ENCODE measurements at regions not wholly inside any gene's neighbourhood (a gene's known extent, or its start where the extent isn't known, plus 50 kb on each side); places are given as distances from the start of the nearest gene placed in this dataset.
"Not testable (repeated sequence)": the region's sequence is repeated elsewhere in the genome, so short reads cannot be mapped to it uniquely, and the experiment has no call there.

DNA sequence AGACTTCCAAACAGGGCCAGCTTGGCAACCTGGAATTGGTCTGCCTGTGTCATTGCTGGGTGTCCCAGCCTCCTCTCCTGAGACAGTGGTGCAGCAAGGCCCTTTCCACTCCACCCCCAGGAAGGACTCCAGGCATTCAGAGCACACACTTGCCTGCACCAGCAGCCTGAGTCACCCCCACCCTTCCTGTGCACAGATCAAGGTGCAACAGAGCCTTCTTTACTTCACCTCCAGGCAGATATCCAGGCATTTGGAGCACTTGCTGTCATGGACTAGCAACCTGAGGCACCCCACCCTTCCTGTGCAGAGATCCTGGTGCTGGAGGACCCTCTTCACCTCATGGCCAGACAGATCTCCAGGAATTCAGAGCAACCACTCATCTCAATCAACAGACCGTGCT lies 135.8 kb downstream of the GASK1B start:
- in situ Hi-C loops (cut with MboI; ENCODE audit: low sequenced_read_pairs in 4 of 4), result no loop called here
- intact Hi-C loops (cut with DNase I; ENCODE audit: low total_unique reads), result no loop called here

DNA sequence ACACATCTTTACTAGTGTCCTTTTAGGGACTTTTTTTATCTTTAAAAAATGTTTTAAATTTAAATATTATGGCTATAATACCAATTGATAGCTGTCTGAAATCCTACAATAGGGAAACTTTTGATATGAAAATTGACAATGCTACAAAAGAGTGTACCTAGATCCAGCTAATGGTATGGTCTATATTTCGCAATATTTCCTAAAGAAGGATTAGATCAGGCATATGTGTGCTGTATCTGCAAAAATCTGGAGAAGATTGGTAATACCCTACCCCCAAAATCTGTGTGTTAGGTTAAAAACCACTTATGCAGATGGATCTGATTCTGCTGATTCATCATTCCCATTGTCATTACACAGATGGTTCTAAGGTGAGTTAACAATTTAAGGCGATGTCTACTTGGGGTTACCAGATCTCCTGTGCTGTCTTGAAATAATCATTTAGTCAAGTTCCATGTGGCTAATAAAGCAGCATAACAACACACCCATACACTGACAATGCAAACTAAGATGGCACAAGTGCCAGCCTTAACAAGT lies 137.1 kb downstream of the GASK1B start:
- intact Hi-C loops (cut with DNase I; ENCODE audit: low total_unique reads), result no loop called here
- ATAC-seq (no peak), DNase-seq (no peak)
- H3K27me3 ChIP-seq, result no peaks in the 10 kb centered on the region
- H3K27ac ChIP-seq, result no peak overlapping the region
- TF ChIP-seq POLR2A (IDR thresholded peaks at IDR 0.05), result no peak
- TF ChIP-seq, protein P1, sequence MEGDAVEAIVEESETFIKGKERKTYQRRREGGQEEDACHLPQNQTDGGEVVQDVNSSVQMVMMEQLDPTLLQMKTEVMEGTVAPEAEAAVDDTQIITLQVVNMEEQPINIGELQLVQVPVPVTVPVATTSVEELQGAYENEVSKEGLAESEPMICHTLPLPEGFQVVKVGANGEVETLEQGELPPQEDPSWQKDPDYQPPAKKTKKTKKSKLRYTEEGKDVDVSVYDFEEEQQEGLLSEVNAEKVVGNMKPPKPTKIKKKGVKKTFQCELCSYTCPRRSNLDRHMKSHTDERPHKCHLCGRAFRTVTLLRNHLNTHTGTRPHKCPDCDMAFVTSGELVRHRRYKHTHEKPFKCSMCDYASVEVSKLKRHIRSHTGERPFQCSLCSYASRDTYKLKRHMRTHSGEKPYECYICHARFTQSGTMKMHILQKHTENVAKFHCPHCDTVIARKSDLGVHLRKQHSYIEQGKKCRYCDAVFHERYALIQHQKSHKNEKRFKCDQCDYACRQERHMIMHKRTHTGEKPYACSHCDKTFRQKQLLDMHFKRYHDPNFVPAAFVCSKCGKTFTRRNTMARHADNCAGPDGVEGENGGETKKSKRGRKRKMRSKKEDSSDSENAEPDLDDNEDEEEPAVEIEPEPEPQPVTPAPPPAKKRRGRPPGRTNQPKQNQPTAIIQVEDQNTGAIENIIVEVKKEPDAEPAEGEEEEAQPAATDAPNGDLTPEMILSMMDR (IDR thresholded peaks at IDR 0.05 in 4 of 5, conservative IDR thresholded peaks at IDR 0.05 in 1 of 5), result no peak
- no peaks in the 10 kb centered on the region for H3K36me3 ChIP-seq
- in situ Hi-C loops (cut with MboI; ENCODE audit: low sequenced_read_pairs in 4 of 4), result no loop called here
- H3K4me1 ChIP-seq, result peaks cover 0 to 5% of the 10 kb centered on the region in 2 donors
- no peaks in the 10 kb centered on the region for H3K9me3 ChIP-seq
- H3K4me3 ChIP-seq, result no peak overlapping the region

More for the DNA sequence above, 135.8 kb downstream of the GASK1B start:
- no peak for ATAC-seq
- no peaks in the 10 kb centered on the region for H3K27me3 ChIP-seq
- H3K4me3 ChIP-seq, result no peak overlapping the region
- TF ChIP-seq, protein P1 (IDR thresholded peaks at IDR 0.05 in 4 of 5, conservative IDR thresholded peaks at IDR 0.05 in 1 of 5), result no peak
- TF ChIP-seq POLR2A (IDR thresholded peaks at IDR 0.05), result no peak
- no peak for DNase-seq
- H3K4me1 ChIP-seq, result peaks cover 0 to 5% of the 10 kb centered on the region in 2 donors
- H3K27ac ChIP-seq, result no peak overlapping the region
- no peaks in the 10 kb centered on the region for H3K9me3 ChIP-seq
- no peaks in the 10 kb centered on the region for H3K36me3 ChIP-seq

DNA sequence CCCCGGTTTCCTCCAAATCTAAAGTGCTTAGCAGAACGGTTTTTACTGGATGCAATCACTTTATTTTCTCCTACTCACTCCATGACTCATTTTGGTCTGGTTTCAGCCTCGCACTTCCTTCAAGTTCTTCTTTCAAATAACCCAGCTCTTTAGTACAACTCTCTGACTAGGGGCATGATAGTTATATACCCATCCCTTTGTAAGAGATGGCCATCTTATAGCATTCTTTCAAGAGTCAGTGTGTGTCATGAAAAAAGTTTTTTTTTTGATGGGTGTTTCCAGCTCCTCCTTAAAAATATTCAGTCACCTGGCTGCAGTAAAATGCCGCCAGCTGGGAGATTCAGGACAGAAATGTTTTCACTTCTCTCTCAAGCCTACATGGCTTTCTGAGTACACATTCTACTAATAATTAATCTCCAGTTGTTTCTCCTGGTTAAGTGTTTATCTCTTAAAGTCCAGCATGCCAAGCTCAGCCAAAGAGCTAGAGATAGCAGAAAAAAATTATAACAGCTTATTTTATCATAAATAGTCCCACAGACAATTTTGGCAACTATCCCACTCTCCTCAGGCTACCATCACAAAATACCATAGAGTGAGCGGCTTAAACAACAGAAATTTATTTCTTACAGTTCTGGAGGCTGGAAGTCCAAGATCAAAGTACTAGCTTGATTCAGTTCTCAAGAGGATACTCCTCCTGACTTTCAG lies 139.3 kb downstream of the GASK1B start:
- no peak overlapping the region for H3K4me3 ChIP-seq

DNA sequence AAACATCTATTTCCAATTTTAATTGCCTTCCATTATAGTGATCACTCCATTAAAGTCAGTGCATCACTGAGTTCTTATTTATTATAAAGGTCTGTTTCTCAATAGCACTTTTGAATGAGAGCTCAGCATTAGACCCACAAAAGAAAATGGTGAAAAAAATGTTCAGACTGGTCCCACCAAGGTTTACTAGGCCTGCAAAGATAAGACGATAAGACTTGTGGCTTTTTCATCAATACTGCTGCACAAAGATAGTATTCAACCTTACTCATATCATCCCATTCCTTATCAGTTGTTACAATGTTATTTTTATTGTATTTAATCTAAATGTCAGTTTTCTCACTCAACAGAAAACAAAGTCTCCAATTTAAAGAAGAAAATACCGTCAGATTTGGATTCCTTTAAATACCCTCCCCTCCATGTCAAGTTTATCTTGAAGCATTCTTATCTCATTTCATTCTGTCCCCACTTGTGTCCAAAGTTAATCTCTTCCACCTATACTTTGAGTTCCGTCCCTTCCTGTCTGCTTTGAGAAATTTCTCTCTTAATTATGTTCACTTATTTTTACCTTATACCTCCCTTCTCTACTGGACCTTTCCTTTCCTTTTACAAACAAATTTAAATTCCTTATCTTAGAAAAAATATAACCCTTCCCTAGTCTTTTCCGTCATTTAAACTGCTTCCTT lies 140.0 kb downstream of the GASK1B start:
- TF ChIP-seq POLR2A (IDR thresholded peaks at IDR 0.05), result no peak
- TF ChIP-seq, protein P1 (IDR thresholded peaks at IDR 0.05 in 4 of 5, conservative IDR thresholded peaks at IDR 0.05 in 1 of 5), result no peak
- H3K36me3 ChIP-seq, result no peaks in the 10 kb centered on the region
- no peaks in the 10 kb centered on the region for H3K9me3 ChIP-seq
- peaks cover 0 to 5% of the 10 kb centered on the region in 2 donors for H3K4me1 ChIP-seq
- in situ Hi-C loops (cut with MboI; ENCODE audit: low sequenced_read_pairs in 4 of 4) (no loop called here), intact Hi-C loops (cut with DNase I; ENCODE audit: low total_unique reads) (no loop called here)
- ATAC-seq (no peak), DNase-seq (no peak)
- H3K27ac ChIP-seq, result peak overlapping the region in 1 of 4 donors; percentile 14
- H3K4me3 ChIP-seq, result no peak overlapping the region
- no peaks in the 10 kb centered on the region for H3K27me3 ChIP-seq

More for the DNA sequence above, 139.3 kb downstream of the GASK1B start:
- intact Hi-C loops (cut with DNase I; ENCODE audit: low total_unique reads), result no loop called here
- in situ Hi-C loops (cut with MboI; ENCODE audit: low sequenced_read_pairs in 4 of 4), result no loop called here
- Histone ChIP-seq H3K36me3 (no peaks in the 10 kb centered on the region), H3K27me3 (no peaks in the 10 kb centered on the region), H3K27ac (peak overlapping the region in 1 of 4 donors; percentile 9), H3K9me3 (no peaks in the 10 kb centered on the region), H3K4me1 (peaks cover 0 to 5% of the 10 kb centered on the region in 2 donors)
- ATAC-seq (peak in 1 of 2 donors; percentile 30), DNase-seq (no peak)
- TF ChIP-seq POLR2A (IDR thresholded peaks at IDR 0.05), result no peak
- TF ChIP-seq, protein P1 (IDR thresholded peaks at IDR 0.05 in 4 of 5, conservative IDR thresholded peaks at IDR 0.05 in 1 of 5), result no peak

DNA sequence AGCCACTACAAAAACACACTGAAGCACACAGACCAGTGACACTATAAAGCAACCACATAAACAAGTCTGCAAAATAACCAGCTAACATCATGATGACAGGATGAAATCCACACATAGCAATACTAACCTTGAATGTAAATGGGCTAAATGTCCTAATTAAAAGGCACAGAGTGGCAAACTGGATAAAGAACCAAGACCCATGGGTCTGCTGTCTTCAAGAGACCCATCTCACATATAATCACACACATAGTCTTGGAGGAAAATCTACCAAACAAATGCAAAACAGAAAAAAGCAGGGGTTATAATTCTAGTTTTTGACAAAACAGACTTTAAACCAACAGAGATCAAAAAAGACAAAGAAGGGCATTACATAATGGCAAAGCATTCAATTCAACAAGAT lies 144.4 kb downstream of the GASK1B start:
- H3K4me3 ChIP-seq; H3K9me3 ChIP-seq; intact Hi-C loops (cut with DNase I; ENCODE audit: low total_unique reads); H3K27ac ChIP-seq; ATAC-seq; H3K4me1 ChIP-seq; DNase-seq; H3K27me3 ChIP-seq; in situ Hi-C loops (cut with MboI; ENCODE audit: low sequenced_read_pairs in 4 of 4); H3K36me3 ChIP-seq: not testable (repeated sequence)
